ENCODE measurements at regions not wholly inside any gene's neighbourhood (a gene's known extent, or its start where the extent isn't known, plus 50 kb on each side); places are given as distances from the start of the nearest gene placed in this dataset.
A peak's percentile ranks its signal among the peaks of the same experiment; 100 is the strongest.
"Not testable (repeated sequence)": the region's sequence is repeated elsewhere in the genome, so short reads cannot be mapped to it uniquely, and the experiment has no call there.

DNA sequence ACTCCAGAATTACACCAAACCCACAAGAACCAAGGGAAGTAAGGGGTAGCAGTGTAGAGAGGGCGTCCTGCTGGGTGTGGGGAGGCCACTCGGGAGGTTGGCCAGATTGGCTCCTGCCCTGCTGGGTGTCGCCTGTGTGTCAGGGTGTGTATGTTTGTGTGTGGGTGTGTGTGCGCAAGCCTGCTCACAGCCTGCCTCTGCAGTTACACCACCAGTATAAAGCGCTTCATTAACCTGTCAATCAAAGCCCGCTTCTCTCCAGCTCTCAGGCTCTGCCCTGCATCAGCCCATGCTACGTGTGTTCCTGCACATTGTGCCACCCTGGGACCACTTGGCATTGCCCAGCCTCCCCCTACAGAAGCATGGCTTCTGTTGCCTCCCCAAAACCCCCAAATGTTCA, 83.3 kb upstream of the PAX2 start:
- DNase-seq (ENCODE audit: low read depth in 2 of 2): no peak

DNA sequence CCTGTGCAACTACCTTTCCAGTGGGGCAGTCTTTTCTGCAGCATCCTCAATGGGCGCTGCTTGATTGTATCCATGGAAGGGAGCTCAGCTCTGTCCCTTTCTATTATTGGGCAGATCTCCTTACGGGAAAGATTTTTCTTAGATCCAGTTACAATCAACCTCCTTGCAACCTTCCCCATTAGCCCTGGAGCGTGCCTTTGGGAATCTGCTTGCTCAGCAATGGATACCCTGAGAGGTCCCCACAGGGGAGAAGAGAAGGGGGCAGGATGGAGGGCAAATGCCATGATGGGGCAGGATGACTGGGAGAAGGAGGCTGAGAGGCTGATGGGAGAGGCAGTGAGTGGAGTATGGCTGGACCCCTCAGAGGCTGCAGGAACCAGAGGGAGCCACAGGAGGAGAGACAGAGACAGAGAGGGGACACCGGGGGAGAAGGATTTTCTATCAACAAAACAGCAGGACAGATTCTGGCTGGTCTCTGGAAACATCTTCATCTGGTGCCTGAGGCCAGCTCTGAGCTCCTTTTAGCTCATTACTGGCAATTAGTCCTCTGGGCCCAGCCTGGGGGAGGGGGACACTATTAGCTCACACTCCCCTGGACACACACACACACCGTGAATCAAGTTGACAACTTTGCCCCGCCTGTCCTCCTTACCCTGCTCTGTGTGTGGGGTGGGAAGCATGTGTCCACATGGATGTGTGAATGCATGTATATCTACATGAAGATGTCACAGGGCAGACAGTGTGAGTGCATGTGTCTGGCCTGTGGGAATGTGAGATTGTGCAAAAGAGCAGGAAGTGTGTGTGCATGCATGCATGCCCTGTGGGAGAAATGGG, 80.8 kb upstream of the PAX2 start:
- DNase-seq (ENCODE audit: low read depth in 2 of 2): no peak

DNA sequence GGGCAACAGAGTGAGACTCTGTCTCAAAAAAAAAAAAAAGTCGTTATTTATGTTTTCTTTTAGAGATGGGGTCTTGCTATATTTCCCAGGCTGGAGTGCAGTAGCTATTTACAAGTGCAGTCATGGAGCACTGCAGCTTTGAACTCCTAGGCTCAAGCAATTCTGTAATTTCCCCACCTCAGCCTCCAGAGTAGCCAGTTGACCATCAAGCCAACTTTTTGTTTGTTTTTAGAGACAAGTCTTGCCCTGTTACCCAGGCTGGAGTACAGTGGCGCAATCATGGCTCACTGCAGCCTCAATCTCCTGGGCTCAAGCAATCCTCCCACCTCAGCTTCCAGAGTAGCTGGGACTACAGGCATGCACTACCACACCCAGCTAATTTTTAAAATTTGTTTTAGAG, 78.7 kb upstream of the PAX2 start:
- DNase-seq (ENCODE audit: low read depth in 2 of 2): not testable (repeated sequence)

DNA sequence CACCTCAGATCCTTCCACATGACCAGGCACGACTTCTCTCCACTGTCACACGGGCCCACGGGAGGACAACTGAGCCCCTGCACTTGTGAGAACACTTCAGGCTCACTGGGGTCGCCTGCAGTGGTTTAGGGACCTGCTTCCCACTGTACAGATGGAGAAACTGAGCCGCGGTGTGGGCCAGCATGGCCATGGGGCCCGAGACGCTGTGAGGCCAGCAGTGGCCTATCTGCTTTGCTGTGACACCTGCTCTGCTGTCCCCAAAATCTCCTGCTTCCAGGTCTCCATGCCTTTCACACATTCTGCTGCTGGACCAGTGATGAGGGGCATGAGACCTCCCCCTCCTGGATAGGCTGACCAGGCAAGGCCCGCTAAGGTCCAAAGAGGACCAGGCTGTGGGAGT, 75.8 kb upstream of the PAX2 start:
- no peak for DNase-seq (ENCODE audit: low read depth in 2 of 2)

DNA sequence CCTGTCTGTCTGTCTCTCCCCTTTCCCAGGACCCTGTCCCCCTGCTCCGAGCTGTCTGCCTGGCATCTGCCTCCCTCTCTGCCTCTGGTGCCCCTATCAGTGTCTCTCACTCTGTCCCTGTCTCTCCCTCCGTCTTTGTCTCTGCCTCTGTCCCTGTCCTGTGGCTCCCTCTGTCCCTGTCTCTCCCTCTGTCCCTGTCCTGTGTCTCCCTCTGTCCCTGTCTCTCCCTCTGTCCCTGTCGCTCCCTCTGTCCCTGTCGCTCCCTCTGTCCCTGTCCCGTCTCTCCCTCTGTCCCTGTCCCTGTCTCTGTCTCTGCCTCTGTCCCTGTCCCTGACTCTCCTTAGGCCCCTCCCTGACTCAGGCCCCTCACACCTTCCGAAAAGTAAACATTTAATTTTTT, 75.0 kb upstream of the PAX2 start:
- no peak for DNase-seq (ENCODE audit: low read depth in 2 of 2)

DNA sequence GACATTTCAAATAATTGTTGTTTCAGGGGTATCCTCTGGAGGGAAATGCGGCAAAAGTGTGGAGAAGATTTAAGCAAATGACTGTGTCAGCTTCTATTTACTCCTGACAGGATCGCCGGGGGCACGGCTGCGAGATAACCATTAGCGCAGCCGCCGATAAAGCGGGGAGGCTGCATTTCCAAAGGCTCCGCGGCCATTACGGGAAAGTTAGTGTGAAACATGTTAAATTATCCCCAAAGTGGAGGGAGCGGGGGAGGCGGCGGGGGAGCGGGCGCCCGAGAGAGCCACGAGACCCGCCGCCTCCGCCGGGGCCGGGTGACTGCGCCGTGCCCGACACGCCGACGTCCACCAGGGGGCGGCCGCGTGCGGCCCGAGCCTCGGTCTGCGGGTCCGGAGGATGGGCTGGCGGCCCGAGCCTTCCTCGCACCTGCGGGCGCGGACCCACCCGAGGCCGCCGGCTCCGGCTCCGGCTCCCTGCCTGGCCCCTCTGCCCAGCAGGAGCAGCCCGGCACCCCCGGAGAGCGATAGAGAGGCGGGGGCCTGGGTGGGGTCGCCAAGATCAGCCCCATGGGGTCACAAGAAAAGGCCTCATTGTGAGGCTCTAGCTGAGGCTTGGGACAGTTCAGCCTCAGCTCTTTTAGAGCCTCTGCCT, 74.4 kb upstream of the PAX2 start:
- DNase-seq (ENCODE audit: low read depth in 2 of 2): peak in 1 of 2 donors; percentile 54

DNA sequence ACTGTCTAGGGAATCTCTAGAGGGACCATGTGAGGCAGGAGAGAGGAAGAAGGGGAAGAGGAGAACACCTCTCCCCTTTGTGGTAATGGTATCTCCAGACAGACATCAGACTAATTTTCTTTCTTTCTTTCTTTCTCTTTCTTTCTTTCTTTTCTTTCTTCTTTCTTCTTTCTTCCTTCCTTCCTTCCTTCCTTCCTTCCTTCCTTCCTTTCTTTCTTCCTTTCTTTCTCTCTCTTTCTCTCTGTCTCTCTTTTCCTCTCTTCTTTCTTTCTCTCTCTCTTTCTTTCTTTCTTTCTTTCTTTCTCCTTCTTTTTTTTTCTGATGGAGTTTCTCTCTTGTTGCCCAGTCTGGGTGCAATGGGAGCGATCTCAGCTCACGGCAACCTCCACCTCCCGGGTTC, 73.2 kb upstream of the PAX2 start:
- no peak for DNase-seq (ENCODE audit: low read depth in 2 of 2)

DNA sequence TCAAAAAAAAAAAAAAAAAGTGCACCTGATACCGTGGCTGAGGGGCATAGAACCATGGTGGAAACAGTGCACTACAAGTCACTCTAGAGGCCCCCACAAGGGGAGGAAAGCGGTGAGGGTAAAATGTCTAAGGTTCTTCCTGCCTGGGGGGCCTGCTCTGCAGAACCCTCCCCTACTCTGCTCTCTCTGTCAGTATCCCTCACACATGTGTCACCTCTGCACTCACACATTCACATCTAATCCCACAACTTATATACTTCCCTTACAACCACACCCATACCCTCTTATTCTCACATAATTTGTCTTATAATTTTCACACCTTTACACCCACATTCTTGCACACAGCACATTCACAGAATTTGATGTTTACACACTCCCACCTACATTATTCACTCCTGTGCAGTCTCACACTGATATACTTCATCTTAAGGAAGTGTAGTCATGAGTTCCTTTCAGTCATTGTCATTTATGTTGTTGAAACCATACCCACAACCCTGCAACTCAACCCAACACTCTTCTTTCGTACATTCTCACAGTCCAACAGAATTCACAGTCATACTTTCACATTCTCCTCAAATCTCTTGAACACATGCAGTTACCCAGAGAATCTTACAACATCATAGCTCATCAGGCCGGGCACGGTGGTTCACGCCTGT, 68.0 kb upstream of the PAX2 start:
- DNase-seq (ENCODE audit: low read depth in 2 of 2): no peak

DNA sequence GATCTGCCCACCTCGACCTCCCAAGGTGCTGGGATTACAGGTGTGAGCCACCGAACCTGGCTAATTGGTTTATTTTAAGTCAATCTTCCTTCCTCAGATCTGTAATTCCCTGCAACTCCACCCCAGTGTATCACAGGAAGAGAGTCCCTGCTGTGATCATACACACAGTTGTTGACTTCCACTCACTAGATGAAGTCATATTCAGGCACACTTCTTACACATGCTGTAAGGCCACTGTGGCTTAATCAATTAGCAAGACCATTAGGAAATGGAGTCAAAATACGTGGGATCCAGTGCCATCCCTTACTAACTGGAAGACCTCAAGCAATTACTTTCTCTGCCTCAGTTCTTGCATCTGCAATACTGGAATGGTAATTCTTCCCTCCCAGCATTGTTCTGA, 66.1 kb upstream of the PAX2 start:
- DNase-seq (ENCODE audit: low read depth in 2 of 2): no peak

DNA sequence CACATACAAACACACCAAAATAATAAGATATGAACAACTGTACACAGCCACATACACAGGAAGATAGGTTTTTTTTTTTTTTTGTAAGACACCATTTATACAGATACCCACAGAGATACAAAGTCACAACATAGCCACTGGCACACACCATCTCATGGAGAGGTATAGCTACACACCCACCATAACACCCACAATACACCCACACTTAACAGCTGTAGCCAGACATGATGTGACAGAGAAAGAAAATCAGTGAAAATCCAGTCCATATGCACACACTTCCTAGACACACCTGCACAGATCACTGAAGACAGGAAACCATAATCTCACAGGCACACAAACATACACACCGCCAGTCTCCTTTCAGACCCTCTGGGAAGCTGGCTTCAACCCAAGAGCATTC, 62.4 kb upstream of the PAX2 start:
- DNase-seq (ENCODE audit: low read depth in 2 of 2): no peak

DNA sequence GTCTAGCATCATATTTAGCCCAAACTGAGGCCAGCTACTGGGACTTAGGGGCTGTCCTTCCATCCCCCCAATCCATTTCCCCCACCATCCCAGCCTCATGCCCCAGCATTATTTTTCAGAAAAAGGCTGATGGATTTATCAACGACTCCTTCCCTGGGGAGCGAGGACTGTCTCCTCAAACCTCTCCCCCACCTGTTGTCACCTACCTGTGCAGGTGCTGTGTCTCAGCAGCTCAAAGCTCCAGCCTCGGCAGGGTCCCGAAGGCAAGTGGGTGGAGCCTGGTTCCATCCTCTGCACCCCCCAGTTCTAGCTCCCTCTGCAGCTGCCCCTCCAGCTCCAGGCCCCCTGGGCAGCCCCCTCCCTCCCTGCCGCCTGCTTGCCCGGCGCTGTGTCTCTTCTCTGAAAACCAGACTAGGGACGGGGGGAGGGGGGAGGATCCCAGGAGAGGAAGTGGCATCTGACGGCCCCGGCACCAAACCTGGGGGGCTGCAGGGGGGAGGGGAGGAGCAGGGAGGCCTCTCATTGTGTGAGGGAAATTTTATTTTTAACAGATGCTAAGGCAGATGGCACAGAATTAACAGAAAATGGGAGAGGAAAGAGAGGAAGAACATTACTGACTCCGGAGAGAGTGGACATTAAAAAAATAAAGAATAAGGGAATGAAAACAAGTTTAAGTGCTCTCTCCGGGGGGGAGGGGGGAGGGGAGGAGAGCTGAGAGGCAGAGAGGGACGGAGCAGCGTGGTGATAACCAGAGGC, 61.7 kb upstream of the PAX2 start:
- no peak for DNase-seq (ENCODE audit: low read depth in 2 of 2)

DNA sequence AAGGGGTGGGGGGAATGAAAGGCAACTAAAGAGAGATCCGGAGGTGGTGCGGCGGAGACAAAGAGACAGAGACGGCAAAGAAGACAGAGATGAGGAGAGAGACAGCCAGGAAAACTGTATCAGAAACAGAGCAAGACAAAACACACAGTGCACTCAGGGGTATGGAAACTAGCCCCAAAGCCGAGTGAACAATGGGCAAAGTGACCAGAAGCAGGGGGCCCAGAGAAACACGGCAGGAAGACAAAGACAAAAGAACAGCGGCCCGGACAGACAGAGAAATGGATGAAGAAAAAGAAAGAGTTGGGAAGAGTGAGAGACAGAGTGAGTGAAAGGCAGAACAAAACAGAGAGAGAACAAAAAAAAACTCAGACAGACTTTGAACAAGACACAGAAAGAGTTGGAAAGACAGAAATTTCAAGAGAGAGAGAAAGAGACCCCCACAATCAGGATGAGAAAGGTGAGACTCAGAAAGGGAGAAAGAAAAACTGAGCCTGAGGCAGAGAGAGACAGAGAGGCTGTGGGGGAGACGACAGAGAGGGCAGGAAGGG, 60.6 kb upstream of the PAX2 start:
- no peak for DNase-seq (ENCODE audit: low read depth in 2 of 2)

DNA sequence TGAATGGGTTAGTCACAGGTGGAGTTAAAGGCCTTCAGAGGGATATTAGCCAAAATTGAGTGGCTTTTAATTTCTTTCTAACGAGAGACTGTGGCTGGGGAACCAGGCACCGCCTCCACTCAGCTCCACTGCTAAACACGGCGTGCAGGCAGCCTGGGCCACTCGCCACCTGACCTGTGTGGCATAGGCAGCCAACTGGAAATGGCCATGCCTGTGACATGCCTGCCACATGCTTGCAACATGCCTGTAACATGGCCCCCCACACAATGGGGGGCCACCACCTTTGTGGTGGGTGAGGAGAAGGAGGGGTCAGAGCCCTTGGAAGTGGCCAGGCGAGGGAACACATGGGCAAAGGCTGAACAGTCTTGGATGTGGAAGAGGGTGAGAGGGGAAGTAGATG, 60.1 kb upstream of the PAX2 start:
- DNase-seq (ENCODE audit: low read depth in 2 of 2): no peak

DNA sequence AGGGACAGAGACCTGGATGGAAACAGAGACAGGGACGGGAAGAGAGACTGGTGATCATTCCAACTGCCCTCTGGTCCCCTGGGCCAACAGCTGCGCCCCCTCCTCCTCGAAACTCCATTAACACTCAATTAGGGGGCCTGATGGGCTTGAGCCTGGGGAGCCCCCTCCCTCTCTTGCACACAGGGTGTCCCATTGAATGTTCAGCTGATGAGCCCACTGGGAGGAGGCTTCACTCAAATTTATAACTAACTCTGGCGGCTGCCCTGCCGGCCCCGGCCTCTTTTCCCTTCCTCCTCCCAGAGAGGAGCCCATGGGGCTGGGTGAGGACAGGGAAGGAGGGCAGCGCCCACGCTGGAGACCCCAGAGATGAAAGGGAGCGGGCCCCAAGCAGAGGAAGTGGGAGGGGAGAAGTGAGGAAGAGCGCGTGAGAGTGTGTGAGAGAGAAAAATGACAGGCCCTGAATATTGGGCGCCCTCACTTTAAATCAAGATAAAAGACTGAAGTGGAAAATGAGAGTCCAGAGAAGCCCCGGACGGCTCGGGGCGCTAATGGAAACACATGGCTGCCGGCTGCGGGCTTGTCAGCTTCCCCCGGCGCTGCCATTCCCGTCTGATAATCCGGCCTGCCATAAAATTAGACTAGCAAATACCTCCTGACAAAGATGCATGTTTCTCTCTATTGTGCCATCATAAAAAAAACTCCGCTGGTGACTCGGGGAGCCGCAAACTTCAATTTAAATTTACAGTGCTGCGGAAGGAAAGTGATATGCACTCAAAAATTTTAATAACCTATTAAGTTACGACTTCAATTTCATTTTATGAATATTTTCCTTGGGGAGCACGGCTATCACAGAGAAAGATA, 58.0 kb upstream of the PAX2 start:
- no peak for DNase-seq (ENCODE audit: low read depth in 2 of 2)

DNA sequence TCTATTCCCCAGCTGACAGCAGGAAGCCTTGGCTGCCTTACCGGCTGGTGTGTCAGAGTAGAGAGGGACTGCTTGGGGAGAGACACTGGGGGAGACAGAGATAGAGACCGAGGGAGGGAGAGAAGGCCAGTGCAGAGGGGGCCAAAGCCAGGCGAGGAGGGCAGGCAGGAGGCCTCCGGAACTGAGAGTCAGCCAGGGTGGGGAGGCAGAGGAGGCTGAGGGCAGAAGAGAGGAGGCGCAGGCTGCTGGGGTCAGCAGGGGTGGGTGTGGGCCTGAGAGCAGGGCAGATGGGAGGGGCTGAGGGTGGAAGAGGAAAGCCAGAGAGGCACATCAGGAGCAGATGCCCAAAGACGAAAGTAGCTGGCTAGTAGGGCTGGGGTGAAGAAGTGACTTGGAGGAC, 57.2 kb upstream of the PAX2 start:
- DNase-seq (ENCODE audit: low read depth in 2 of 2): no peak

DNA sequence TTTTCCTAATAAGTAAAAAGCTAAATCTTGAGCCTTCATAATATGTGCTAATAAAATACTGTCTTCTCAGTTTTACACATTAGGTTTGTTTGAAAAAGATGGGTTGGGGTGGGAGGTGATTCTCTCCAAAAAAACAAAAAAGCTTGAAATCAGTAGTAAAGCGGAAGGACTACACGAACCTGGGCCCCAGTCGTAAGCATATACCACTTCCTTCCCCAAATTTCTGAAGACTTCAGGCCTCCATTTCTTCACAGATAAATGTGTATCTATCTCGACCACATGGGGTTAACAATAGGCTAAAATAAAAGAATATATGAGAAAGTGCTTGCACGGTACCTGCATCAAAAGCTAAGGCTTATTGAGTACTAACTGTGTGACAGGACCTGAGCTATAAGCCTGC, 51.6 kb upstream of the PAX2 start:
- no peak for DNase-seq (ENCODE audit: low read depth in 2 of 2)

Measured in stimulated activated CD4-positive, alpha-beta T cell treated with anti-CD3 and anti-CD28 coated beads, Interleukin-15, amount 100 ng/mL, for 48 hours (primary cell).